Upper lobe of right lung (tissue), 1 donor: ENCODE measurements at regions not wholly inside any gene's neighbourhood (a gene's known extent, or its start where the extent isn't known, plus 50 kb on each side); places are given as distances from the start of the nearest gene placed in this dataset.

Experiments used
- ATAC-seq: fragments of 200-7000 bp; cut with Tn5 transposase; one replicate; pipeline ENCODE4 v1.9.1; 2020; ENCODE audit warnings: mild to moderate bottlenecking, moderate library complexity
- DNase-seq: peaks from one replicate; pipeline ENCODE4 v3.0.0-alpha.2; 2020
- H3K27ac ChIP-seq: fragments of 200-600 bp; one replicate; pipeline ENCODE4 v1.8.0; 2022
- H3K27me3 ChIP-seq: fragments of 200-600 bp; one replicate; pipeline ENCODE4 v1.8.0; 2022; ENCODE audit warnings: mild to moderate bottlenecking
- H3K36me3 ChIP-seq: fragments of 200-600 bp; one replicate; pipeline ENCODE4 v1.8.0; 2022
- H3K4me1 ChIP-seq: fragments of 200-600 bp; one replicate; pipeline ENCODE4 v1.8.0; 2022
- H3K4me3 ChIP-seq: fragments of 200-600 bp; one replicate; pipeline ENCODE4 v1.8.0; 2022; ENCODE audit warnings: mild to moderate bottlenecking
- H3K9me3 ChIP-seq: fragments of 200-600 bp; one replicate; pipeline ENCODE4 v1.8.0; 2022
- intact Hi-C: fragments of 100-400 bp; cut with DNase I; formaldehyde crosslinking; loops from one replicate; pipeline ENCODE4 v1.11.0; 2022
- TF ChIP-seq, protein P1 (sequence below): fragments of 200-600 bp; IDR thresholded peaks from one replicate; pipeline ENCODE4 v1.8.0; 2022; ENCODE audit warnings: antibody characterized with exemption
- donor health status: DM: no; HTN: yes; CAD: no; lungs with severe emphysema.

DNA sequence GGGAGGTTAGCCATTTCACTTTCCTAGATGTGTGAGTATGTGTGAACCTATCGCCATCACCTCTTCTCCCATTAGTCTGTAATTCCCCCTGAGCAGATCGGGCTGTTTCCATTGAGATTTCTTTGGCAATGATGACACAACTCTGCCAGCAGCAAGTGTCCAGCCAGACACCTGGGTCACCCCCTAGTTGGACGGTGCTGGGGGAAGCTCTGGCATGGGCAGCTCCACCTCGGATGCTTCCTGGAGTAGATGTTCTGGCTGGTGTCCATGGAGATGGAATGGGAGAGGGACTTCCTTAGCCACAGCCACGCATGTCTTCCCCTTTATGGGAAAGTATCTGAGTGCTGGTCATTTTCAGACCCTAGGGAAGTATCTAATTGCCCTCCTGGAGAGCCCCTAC, 247.9 kb upstream of the RPL38 start:
- DNase-seq (no peak), ATAC-seq (no peak)
- Histone ChIP-seq H3K4me3 (no peak overlapping the region), H3K27me3 (peaks cover 13% of the 10 kb centered on the region), H3K36me3 (no peaks in the 10 kb centered on the region), H3K9me3 (no peaks in the 10 kb centered on the region), H3K4me1 (peaks cover 6% of the 10 kb centered on the region), H3K27ac (no peak overlapping the region)
- intact Hi-C loops, result loop anchor here (10.0 kb wide), 1 partner anchor 311 kb away; the partner anchor contains the start of gene SDK2
- TF ChIP-seq, protein P1, sequence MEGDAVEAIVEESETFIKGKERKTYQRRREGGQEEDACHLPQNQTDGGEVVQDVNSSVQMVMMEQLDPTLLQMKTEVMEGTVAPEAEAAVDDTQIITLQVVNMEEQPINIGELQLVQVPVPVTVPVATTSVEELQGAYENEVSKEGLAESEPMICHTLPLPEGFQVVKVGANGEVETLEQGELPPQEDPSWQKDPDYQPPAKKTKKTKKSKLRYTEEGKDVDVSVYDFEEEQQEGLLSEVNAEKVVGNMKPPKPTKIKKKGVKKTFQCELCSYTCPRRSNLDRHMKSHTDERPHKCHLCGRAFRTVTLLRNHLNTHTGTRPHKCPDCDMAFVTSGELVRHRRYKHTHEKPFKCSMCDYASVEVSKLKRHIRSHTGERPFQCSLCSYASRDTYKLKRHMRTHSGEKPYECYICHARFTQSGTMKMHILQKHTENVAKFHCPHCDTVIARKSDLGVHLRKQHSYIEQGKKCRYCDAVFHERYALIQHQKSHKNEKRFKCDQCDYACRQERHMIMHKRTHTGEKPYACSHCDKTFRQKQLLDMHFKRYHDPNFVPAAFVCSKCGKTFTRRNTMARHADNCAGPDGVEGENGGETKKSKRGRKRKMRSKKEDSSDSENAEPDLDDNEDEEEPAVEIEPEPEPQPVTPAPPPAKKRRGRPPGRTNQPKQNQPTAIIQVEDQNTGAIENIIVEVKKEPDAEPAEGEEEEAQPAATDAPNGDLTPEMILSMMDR, result no peak

GRCh38 chr17:73956169-73956568, 247.3 kb upstream of the RPL38 start:
- no peak overlapping the region for H3K27ac ChIP-seq
- peaks cover 6% of the 10 kb centered on the region for H3K4me1 ChIP-seq
- no peak overlapping the region for H3K4me3 ChIP-seq
- no peak for ATAC-seq
- H3K36me3 ChIP-seq, result no peaks in the 10 kb centered on the region
- TF ChIP-seq, protein P1, result no peak
- intact Hi-C loops, result loop anchor here (10.0 kb wide), 1 partner anchor 311 kb away; the partner anchor contains the start of gene SDK2
- peaks cover 9% of the 10 kb centered on the region for H3K27me3 ChIP-seq
- H3K9me3 ChIP-seq, result no peaks in the 10 kb centered on the region
- DNase-seq, result no peak

- Histone ChIP-seq H3K4me1 (peaks cover 6% of the 10 kb centered on the region), H3K4me3 (no peak overlapping the region), H3K9me3 (no peaks in the 10 kb centered on the region), H3K27ac (no peak overlapping the region), H3K36me3 (no peaks in the 10 kb centered on the region), H3K27me3 (peaks cover 2% of the 10 kb centered on the region)
- intact Hi-C loops, result loop anchor here (10.0 kb wide), 1 partner anchor 312 kb away; the partner anchor contains the start of gene SDK2
- peak; percentile 70 for DNase-seq
- TF ChIP-seq, protein P1, result peak; percentile 54
- peak; percentile 61 for ATAC-seq
Measured at GRCh38 chr17:73956595-73957465, 246.6 kb upstream of the RPL38 start.

GRCh38 chr17:73957564-73957963, 245.9 kb upstream of the RPL38 start:
- no peaks in the 10 kb centered on the region for H3K27me3 ChIP-seq
- H3K4me1 ChIP-seq, result no peaks in the 10 kb centered on the region
- DNase-seq (no peak), ATAC-seq (no peak)
- H3K36me3 ChIP-seq, result no peaks in the 10 kb centered on the region
- no peak overlapping the region for H3K4me3 ChIP-seq
- no peaks in the 10 kb centered on the region for H3K9me3 ChIP-seq
- intact Hi-C loops, result loop anchor here (10.0 kb wide), 1 partner anchor 313 kb away; the partner anchor contains the start of gene SDK2
- H3K27ac ChIP-seq, result no peak overlapping the region
- TF ChIP-seq, protein P1, result no peak

DNA sequence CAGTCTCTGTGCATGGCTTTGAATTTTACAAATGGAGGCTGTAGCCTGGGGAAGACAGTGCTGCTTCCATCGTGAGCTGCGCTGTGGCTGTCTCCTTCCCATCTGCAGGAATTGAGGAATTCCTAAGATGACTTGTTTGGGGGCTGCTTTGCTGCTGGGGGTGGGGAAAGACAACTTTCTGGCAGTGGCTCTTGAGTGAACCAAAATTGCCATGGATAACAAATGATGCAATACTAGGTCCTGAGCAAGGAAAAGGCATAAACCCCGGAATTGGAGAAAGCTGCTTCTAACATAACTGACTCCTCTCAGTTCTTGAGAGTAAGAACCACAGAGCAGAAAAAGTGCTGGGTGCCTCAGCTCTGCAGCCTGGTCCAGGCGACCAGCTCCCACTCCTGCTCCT, 245.0 kb upstream of the RPL38 start:
- H3K27me3 ChIP-seq, result no peaks in the 10 kb centered on the region
- H3K36me3 ChIP-seq, result no peaks in the 10 kb centered on the region
- no peaks in the 10 kb centered on the region for H3K4me1 ChIP-seq
- H3K27ac ChIP-seq, result no peak overlapping the region
- H3K4me3 ChIP-seq, result no peak overlapping the region
- intact Hi-C loops, result loop anchor here (10.0 kb wide), 1 partner anchor 314 kb away; the partner anchor contains the start of gene SDK2
- TF ChIP-seq, protein P1, result no peak
- H3K9me3 ChIP-seq, result no peaks in the 10 kb centered on the region
- ATAC-seq (no peak), DNase-seq (no peak)
